Neuronal stem cell (in vitro differentiated cells): ENCODE measurements at regions not wholly inside any gene's neighbourhood (a gene's known extent, or its start where the extent isn't known, plus 50 kb on each side); places are given as distances from the start of the nearest gene placed in this dataset.

ENCODE experiments used
- DNase-seq: peaks from one replicate; pipeline ENCODE4 v3.0.0-alpha.2; 2013; ENCODE audit warnings: low spot score
- H2AFZ ChIP-seq: one replicate; pipeline ENCODE4 v1.6.1; 2013; ENCODE audit warnings: mild to moderate bottlenecking, low read length, inconsistent platforms
- H2AK5ac ChIP-seq: 2 replicates; pipeline ENCODE4 v1.6.1; 2013; ENCODE audit warnings: low read depth, mild to moderate bottlenecking, inconsistent platforms, low read length, moderate library complexity, mixed read lengths
- H2BK120ac ChIP-seq: 2 replicates; pipeline ENCODE4 v1.6.1; 2013; ENCODE audit warnings: low read depth, mild to moderate bottlenecking, inconsistent platforms, low read length, moderate library complexity, mixed read lengths
- H2BK12ac ChIP-seq: one replicate; pipeline ENCODE4 v1.6.1; 2013; ENCODE audit warnings: low read length, inconsistent platforms
- H2BK15ac ChIP-seq: 2 replicates; pipeline ENCODE4 v1.6.1; 2013; ENCODE audit warnings: mild to moderate bottlenecking, low read length, inconsistent platforms, mixed read lengths
- H2BK5ac ChIP-seq: one replicate; pipeline ENCODE4 v1.6.1; 2013; ENCODE audit warnings: inconsistent platforms, mild to moderate bottlenecking, low read length, moderate library complexity
- H3K14ac ChIP-seq: one replicate; pipeline ENCODE4 v1.6.1; 2013; ENCODE audit warnings: low read length, inconsistent platforms
- H3K18ac ChIP-seq: 2 replicates; pipeline ENCODE4 v1.6.1; 2013; ENCODE audit warnings: low read length, inconsistent platforms
- H3K23ac ChIP-seq: 2 replicates; pipeline ENCODE4 v1.6.1; 2013; ENCODE audit warnings: low read depth, mild to moderate bottlenecking, mixed read lengths, low read length, inconsistent platforms; ENCODE audit not compliant: poor library complexity
- H3K27ac ChIP-seq: replicated peaks from 3 replicates; pipeline ENCODE4 v1.5.1; 2013; ENCODE audit warnings: low read length, inconsistent platforms
- H3K27me3 ChIP-seq, 3 experiments: 2 replicates each; pipeline ENCODE4 v1.6.1; 2013; ENCODE audit warnings: low read length in 3 of 3, mild to moderate bottlenecking in 2 of 3, inconsistent platforms in 1 of 3, low read depth in 1 of 3, mixed read lengths in 1 of 3, moderate library complexity in 1 of 3; ENCODE audit not compliant: control insufficient read depth in 3 of 3, insufficient read depth in 3 of 3
- H3K36me3 ChIP-seq, 2 donors: replicated peaks in 1 of 2; 2 replicates each; pipeline ENCODE4 v1.6.1; 2013; ENCODE audit warnings: low read length in 2 of 2; ENCODE audit not compliant: control insufficient read depth in 2 of 2, insufficient read depth in 2 of 2
- H3K4ac ChIP-seq: 2 replicates; pipeline ENCODE4 v1.6.1; 2013; ENCODE audit warnings: inconsistent platforms, mild to moderate bottlenecking, low read length, moderate library complexity
- H3K4me1 ChIP-seq, 2 donors: 1 replicate in 1 of 2; 2 replicates in 1 of 2; pipeline ENCODE4 v1.6.1; 2013; ENCODE audit warnings: low read length in 2 of 2, low read depth in 1 of 2; ENCODE audit not compliant: control insufficient read depth in 2 of 2, insufficient read depth in 1 of 2
- H3K4me2 ChIP-seq: one replicate; pipeline ENCODE4 v1.6.1; 2013; ENCODE audit warnings: mild to moderate bottlenecking, low read length, inconsistent platforms; ENCODE audit not compliant: insufficient read depth, poor library complexity, severe bottlenecking
- H3K4me3 ChIP-seq, 2 donors: 2 replicates each; pipeline ENCODE4 v1.5.1; 2013; ENCODE audit warnings: low read length in 2 of 2, mild to moderate bottlenecking in 2 of 2, inconsistent platforms in 1 of 2, moderate library complexity in 1 of 2
- H3K79me1 ChIP-seq: one replicate; pipeline ENCODE4 v1.6.1; 2013; ENCODE audit warnings: low read depth, mild to moderate bottlenecking, inconsistent platforms, low read length, moderate library complexity
- H3K9ac ChIP-seq: one replicate; pipeline ENCODE4 v1.6.1; 2013; ENCODE audit warnings: mild to moderate bottlenecking, low read depth, low read length, inconsistent platforms; ENCODE audit not compliant: poor library complexity
- H3K9me3 ChIP-seq, 2 donors: replicated peaks in 1 of 2; 2 replicates each; pipeline versions ENCODE3 to v1.6.1; 2013; ENCODE audit warnings: low read length in 2 of 2, mild to moderate bottlenecking in 2 of 2, inconsistent platforms in 1 of 2, low read depth in 1 of 2, mixed read lengths in 1 of 2, moderate library complexity in 1 of 2; ENCODE audit not compliant: control insufficient read depth in 2 of 2, insufficient read depth in 1 of 2
- H4K8ac ChIP-seq: one replicate; pipeline ENCODE4 v1.6.1; 2013; ENCODE audit warnings: low read depth, mild to moderate bottlenecking, inconsistent platforms, low read length, moderate library complexity
- H4K91ac ChIP-seq: one replicate; pipeline ENCODE4 v1.6.1; 2013; ENCODE audit warnings: low read length, low read depth, mild to moderate bottlenecking, inconsistent platforms; ENCODE audit not compliant: poor library complexity
- WGBS, 2 donors: extraction: QIAGEN DNeasy Blood & Tissue Kit; methylation state at CpG; one replicate each; pipeline ENCODE4 v1.1.7; 2013; ENCODE audit warnings: missing lambda C conversion rate in 2 of 2, mixed read lengths in 1 of 2; ENCODE audit not compliant: insufficient read length in 2 of 2, insufficient replicate concordance in 1 of 2; ENCODE audit errors: extremely low coverage in 2 of 2; 5-methylcytosine and 5-hydroxymethylcytosine counted together

DNA sequence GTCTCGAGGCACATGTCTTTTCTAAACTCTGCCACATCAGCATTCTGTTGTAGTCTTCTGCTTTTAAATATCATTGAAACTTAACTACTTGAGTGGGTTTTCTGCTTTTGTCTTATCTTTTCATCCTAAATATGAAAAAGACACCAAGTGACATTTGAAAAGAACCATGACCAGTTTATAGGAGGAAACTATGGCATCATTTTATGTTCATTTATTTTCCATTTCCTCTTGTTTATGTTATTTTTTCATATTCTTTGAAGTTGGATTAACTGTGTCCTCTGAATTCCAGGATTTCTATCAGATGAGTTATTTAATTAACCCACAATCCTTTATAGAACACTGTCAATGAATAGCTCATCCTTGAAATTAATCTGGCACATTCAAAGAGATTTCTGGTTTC lies 93.4 kb upstream of the ARHGAP28 start:
- no peak overlapping the region for H3K9ac ChIP-seq
- H2BK12ac ChIP-seq = no peak overlapping the region
- H2AK5ac ChIP-seq = no peak overlapping the region
- H3K36me3 ChIP-seq = no peaks in the 10 kb centered on the region
- no peak overlapping the region for H3K4ac ChIP-seq
- no peak overlapping the region for H4K91ac ChIP-seq
- no peak overlapping the region for H2BK15ac ChIP-seq
- no CpG with 5 or more reads among the region's 1 CpG for WGBS, 2 donors
- H3K4me3 ChIP-seq = no peak overlapping the region
- no peak overlapping the region for H3K27ac ChIP-seq
- H3K9me3 ChIP-seq = no peaks in the 10 kb centered on the region
- H2BK5ac ChIP-seq = no peak overlapping the region
- H3K23ac ChIP-seq = no peak overlapping the region
- H3K4me1 ChIP-seq = peaks cover 0 to 8% of the 10 kb centered on the region in 2 donors
- no peak overlapping the region for H2AFZ ChIP-seq
- no peak overlapping the region for H3K18ac ChIP-seq
- no peak overlapping the region for H4K8ac ChIP-seq
- no peak for DNase-seq
- no peak overlapping the region for H2BK120ac ChIP-seq
- H3K4me2 ChIP-seq = no peak overlapping the region
- H3K14ac ChIP-seq = no peak overlapping the region
- no peaks in the 10 kb centered on the region for H3K27me3 ChIP-seq
- no peaks in the 10 kb centered on the region for H3K79me1 ChIP-seq

DNA sequence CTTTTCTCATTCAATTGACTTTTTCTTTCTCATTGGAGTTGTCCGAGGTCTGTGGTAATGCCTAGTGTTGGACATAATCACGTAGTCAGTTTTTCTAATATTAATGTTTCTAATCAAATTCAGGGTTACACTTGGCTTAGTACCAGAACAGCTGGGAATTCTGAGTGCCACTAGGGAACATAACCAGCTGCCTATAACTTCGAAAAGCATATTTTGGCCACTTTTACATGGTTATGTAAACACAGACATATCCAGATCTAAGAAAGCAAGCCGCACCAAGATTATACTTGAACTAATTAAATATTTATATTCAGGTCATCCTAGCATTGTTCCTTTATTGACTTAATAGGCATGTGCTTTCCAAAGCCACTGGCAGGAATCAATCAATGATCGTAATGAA lies 91.1 kb upstream of the ARHGAP28 start:
- Histone ChIP-seq H3K23ac (no peak overlapping the region), H3K14ac (no peak overlapping the region), H4K8ac (no peak overlapping the region), H3K4ac (no peak overlapping the region), H3K36me3 (no peaks in the 10 kb centered on the region), H2AFZ (no peak overlapping the region), H3K27me3 (no peaks in the 10 kb centered on the region), H3K4me3 (no peak overlapping the region), H3K18ac (no peak overlapping the region), H2BK5ac (no peak overlapping the region), H3K79me1 (no peaks in the 10 kb centered on the region), H2AK5ac (no peak overlapping the region), H2BK12ac (no peak overlapping the region), H4K91ac (no peak overlapping the region), H2BK120ac (no peak overlapping the region), H3K4me2 (no peak overlapping the region), H2BK15ac (no peak overlapping the region), H3K27ac (no peak overlapping the region), H3K4me1 (peaks cover 0 to 5% of the 10 kb centered on the region in 2 donors), H3K9ac (no peak overlapping the region), H3K9me3 (no peaks in the 10 kb centered on the region)
- no CpG with 5 or more reads among the region's 5 CpGs for WGBS, 2 donors
- no peak for DNase-seq

DNA sequence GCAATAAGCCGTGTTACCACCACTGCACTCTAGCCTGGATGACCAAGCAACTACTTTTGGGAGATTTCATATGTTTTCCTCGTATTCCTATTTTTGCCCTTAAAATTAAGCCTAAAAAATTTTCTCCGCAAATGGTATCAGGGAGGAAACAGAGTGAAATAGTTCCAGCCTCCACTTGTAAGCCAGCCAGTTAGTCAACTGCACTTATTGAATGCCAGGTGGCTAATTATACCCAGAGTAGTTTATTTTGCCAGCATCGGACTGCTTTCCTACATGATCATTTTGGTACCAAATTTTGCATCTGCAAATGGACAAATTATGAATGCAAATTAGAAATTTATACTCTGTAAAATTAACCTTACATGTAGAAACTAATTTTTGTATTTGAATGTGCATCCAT lies 90.2 kb upstream of the ARHGAP28 start:
- Histone ChIP-seq H3K9ac (no peak overlapping the region), H3K23ac (no peak overlapping the region), H3K4ac (no peak overlapping the region), H3K27ac (no peak overlapping the region), H3K79me1 (no peaks in the 10 kb centered on the region), H3K4me2 (no peak overlapping the region), H3K14ac (no peak overlapping the region), H2BK12ac (no peak overlapping the region), H2AFZ (no peak overlapping the region), H4K91ac (no peak overlapping the region), H3K4me1 (no peaks in the 10 kb centered on the region), H2BK5ac (no peak overlapping the region), H4K8ac (no peak overlapping the region), H3K18ac (no peak overlapping the region), H2AK5ac (no peak overlapping the region), H3K27me3 (no peaks in the 10 kb centered on the region), H3K9me3 (no peaks in the 10 kb centered on the region), H3K36me3 (no peaks in the 10 kb centered on the region), H2BK120ac (no peak overlapping the region), H3K4me3 (no peak overlapping the region), H2BK15ac (no peak overlapping the region)
- no CpG with 5 or more reads among the region's 4 CpGs for WGBS, 2 donors
- DNase-seq = no peak

DNA sequence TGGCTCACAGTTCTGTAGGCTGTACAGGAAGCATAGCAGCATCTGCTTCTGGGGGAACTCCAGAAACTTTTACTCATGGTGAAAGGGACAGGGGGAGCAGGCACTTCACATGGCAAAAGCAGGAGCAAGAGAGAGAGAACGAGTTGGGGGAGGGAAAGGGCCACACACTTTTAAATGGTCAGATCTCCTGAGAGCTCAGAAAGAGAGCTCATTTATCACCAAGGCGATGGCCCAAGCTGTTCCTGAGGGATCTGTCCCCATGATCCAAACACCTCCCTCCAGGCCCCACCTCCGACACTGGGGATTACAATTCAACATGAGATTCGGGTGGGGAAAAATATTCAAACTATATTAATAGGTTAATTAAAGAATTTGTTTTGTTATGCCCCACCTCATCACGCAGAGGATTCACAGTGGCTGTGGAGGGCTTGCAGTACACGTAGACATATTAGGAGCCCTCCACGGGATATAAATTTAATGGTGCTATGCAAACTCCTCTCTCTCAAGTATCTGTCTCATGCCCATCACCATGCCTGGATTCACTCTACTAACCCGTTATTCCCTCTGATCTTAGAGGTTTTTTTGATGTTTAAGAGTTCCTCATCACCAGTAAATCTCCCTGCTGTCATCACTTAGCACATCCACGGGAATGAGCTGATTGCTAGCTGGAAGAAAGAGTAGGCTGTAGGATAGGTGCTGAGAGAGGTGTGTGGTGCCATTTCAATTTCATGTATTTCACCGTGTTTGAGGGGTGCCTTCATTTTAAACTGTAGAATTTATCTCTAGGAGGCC lies 84.5 kb upstream of the ARHGAP28 start:
- Histone ChIP-seq H3K27ac (no peak overlapping the region), H3K9ac (no peak overlapping the region), H3K36me3 (no peaks in the 10 kb centered on the region), H3K18ac (no peak overlapping the region), H3K9me3 (no peaks in the 10 kb centered on the region), H2BK15ac (no peak overlapping the region), H3K4me3 (no peak overlapping the region), H2AFZ (no peak overlapping the region), H3K14ac (no peak overlapping the region), H3K4me2 (no peak overlapping the region), H4K91ac (no peak overlapping the region), H2BK5ac (no peak overlapping the region), H3K4me1 (peaks cover 0 to 9% of the 10 kb centered on the region in 2 donors), H3K27me3 (no peaks in the 10 kb centered on the region), H3K4ac (no peak overlapping the region), H4K8ac (no peak overlapping the region), H2BK120ac (no peak overlapping the region), H2BK12ac (no peak overlapping the region), H3K79me1 (no peaks in the 10 kb centered on the region), H3K23ac (no peak overlapping the region), H2AK5ac (no peak overlapping the region)
- no peak for DNase-seq
- WGBS, 2 donors = no CpG with 5 or more reads among the region's 10 CpGs
